Astrocyte (in vitro differentiated cells and primary cell): ENCODE measurements at regions not wholly inside any gene's neighbourhood (a gene's known extent, or its start where the extent isn't known, plus 50 kb on each side); places are given as distances from the start of the nearest gene placed in this dataset.

Experiments
- EZH2 ChIP-seq: IDR thresholded peaks from 2 replicates; pipeline ENCODE4 v1.6.1; 2012; ENCODE audit warnings: mild to moderate bottlenecking, low read length, inconsistent platforms; ENCODE audit not compliant: insufficient read depth
- TF ChIP-seq, protein P1 (sequence below): IDR thresholded peaks from 2 replicates; pipeline ENCODE4 v1.5.1; 2011; ENCODE audit warnings: low read depth, mild to moderate bottlenecking, inconsistent platforms, low read length, moderate library complexity; ENCODE audit not compliant: insufficient read depth

DNA sequence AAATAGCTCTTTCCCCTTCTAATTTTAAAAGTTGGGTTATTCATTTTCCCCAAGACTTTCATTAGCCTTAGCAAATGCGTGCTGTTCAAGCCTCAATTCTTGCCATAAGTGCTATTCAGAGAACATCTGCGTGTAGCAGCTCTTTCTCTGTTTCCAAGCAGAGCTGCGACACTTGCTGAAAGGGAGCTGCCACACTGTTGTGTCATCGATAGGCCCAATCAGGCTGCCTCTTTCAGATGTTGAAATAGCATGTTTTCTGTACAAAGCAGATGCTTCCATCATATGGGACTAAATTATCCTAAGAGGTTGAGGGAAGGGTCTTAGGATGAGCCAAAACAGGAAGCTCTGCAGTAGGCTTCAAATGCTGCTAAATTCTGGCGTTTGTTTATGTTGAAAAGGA lies 220.9 kb upstream of the CDC14C start:
- TF ChIP-seq, protein P1, sequence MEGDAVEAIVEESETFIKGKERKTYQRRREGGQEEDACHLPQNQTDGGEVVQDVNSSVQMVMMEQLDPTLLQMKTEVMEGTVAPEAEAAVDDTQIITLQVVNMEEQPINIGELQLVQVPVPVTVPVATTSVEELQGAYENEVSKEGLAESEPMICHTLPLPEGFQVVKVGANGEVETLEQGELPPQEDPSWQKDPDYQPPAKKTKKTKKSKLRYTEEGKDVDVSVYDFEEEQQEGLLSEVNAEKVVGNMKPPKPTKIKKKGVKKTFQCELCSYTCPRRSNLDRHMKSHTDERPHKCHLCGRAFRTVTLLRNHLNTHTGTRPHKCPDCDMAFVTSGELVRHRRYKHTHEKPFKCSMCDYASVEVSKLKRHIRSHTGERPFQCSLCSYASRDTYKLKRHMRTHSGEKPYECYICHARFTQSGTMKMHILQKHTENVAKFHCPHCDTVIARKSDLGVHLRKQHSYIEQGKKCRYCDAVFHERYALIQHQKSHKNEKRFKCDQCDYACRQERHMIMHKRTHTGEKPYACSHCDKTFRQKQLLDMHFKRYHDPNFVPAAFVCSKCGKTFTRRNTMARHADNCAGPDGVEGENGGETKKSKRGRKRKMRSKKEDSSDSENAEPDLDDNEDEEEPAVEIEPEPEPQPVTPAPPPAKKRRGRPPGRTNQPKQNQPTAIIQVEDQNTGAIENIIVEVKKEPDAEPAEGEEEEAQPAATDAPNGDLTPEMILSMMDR: no peak
- TF ChIP-seq EZH2: no peak
